ENCODE measurements at regions not wholly inside any gene's neighbourhood (a gene's known extent, or its start where the extent isn't known, plus 50 kb on each side); places are given as distances from the start of the nearest gene placed in this dataset.

GRCh38 chr2:14910654-14911053, 278.1 kb downstream of the LRATD1 start:
- DNase-seq (ENCODE audit: low spot score) = no peak

GRCh38 chr2:14915983-14916382, 283.5 kb downstream of the LRATD1 start:
- DNase-seq (ENCODE audit: low spot score) = no peak

GRCh38 chr2:14923820-14924580, 291.5 kb downstream of the LRATD1 start:
- DNase-seq (ENCODE audit: low spot score) = no peak

- no peak for DNase-seq (ENCODE audit: low spot score)
Observed at GRCh38 chr2:14925471-14925870, 293.0 kb downstream of the LRATD1 start.

GRCh38 chr2:14927021-14927564, 294.6 kb downstream of the LRATD1 start:
- peak; percentile 46 for DNase-seq (ENCODE audit: low spot score)

GRCh38 chr2:14928056-14928455, 295.5 kb downstream of the LRATD1 start:
- no peak for DNase-seq (ENCODE audit: low spot score)

- no peak for DNase-seq (ENCODE audit: low spot score)
Observed at GRCh38 chr2:14930441-14930840, 297.9 kb downstream of the LRATD1 start.

GRCh38 chr2:14932285-14932684, 299.8 kb downstream of the LRATD1 start:
- DNase-seq (ENCODE audit: low spot score) = no peak

- no peak for DNase-seq (ENCODE audit: low spot score)
Observed at GRCh38 chr2:14933753-14934152, 301.2 kb downstream of the LRATD1 start.

- no peak for DNase-seq (ENCODE audit: low spot score)
Observed at GRCh38 chr2:14936426-14936825, 303.9 kb downstream of the LRATD1 start.

GRCh38 chr2:14937336-14937735, 304.8 kb downstream of the LRATD1 start:
- no peak for DNase-seq (ENCODE audit: low spot score)

- no peak for DNase-seq (ENCODE audit: low spot score)
Observed at GRCh38 chr2:14941151-14941631, 308.7 kb downstream of the LRATD1 start.

- DNase-seq (ENCODE audit: low spot score) = no peak
Observed at GRCh38 chr2:14942987-14943386, 310.5 kb downstream of the LRATD1 start.

GRCh38 chr2:14944562-14945346, 312.2 kb downstream of the LRATD1 start:
- DNase-seq (ENCODE audit: low spot score) = peak; percentile 54

- DNase-seq (ENCODE audit: low spot score) = no peak
Observed at GRCh38 chr2:14951569-14952285, 319.2 kb downstream of the LRATD1 start.

GRCh38 chr2:14952400-14952963, 320.0 kb downstream of the LRATD1 start:
- no peak for DNase-seq (ENCODE audit: low spot score)

GRCh38 chr2:14960686-14961324, 328.3 kb downstream of the LRATD1 start:
- DNase-seq (ENCODE audit: low spot score) = peak; percentile 34

- DNase-seq (ENCODE audit: low spot score) = no peak
Observed at GRCh38 chr2:14967729-14968128, 335.2 kb downstream of the LRATD1 start.

GRCh38 chr2:14975381-14975780, 342.9 kb downstream of the LRATD1 start:
- DNase-seq (ENCODE audit: low spot score) = peak; percentile 56

- no peak for DNase-seq (ENCODE audit: low spot score)
Observed at GRCh38 chr2:14977021-14977420, 344.5 kb downstream of the LRATD1 start.

GRCh38 chr2:14978845-14979244, 346.3 kb downstream of the LRATD1 start:
- no peak for DNase-seq (ENCODE audit: low spot score)
